IMR-90 (cell line): ENCODE measurements at regions not wholly inside any gene's neighbourhood (a gene's known extent, or its start where the extent isn't known, plus 50 kb on each side); places are given as distances from the start of the nearest gene placed in this dataset.

Experiments
- ATAC-seq: fragments of 200-7000 bp; cut with Tn5 transposase; 2 replicates; pipeline ENCODE4 v1.9.1; 2020; ENCODE audit warnings: low read depth, mild to moderate bottlenecking, moderate library complexity
- BruUV-seq: library from RNA; stranded (reverse); fragments of 400-500 nt; replicated peaks from 2 replicates; lab custom pipeline; 2021; lab: Mats Ljungman, UMichigan
- CTCF ChIA-PET: fragments of 300-600 bp; formaldehyde crosslinking; extraction: SDS; loops from one replicate; lab custom pipeline; 2021; ENCODE audit warnings: antibody characterized with exemption; lab: Yijun Ruan, JAX
- POLR2A ChIA-PET: fragments of 300-600 bp; sonication (Branson Sonifier 250); formaldehyde crosslinking; loops from one replicate; lab custom pipeline; 2022; ENCODE audit warnings: antibody characterized with exemption; ENCODE audit not compliant: unreplicated experiment; lab: Charles Lee
- DNase-seq: peaks from one replicate; pipeline ENCODE4 v3.0.0; 2013
- H2AFZ ChIP-seq: replicated peaks from 2 replicates; pipeline ENCODE3; 2013; ENCODE audit warnings: low read length, mild to moderate bottlenecking; ENCODE audit not compliant: poor library complexity
- H2AK5ac ChIP-seq: 2 replicates; pipeline ENCODE4 v1.6.1; 2013; ENCODE audit warnings: low read depth, low read length, inconsistent platforms
- H2AK9ac ChIP-seq: replicated peaks from 2 replicates; pipeline ENCODE3; 2013; ENCODE audit warnings: mild to moderate bottlenecking, low read depth, low read length, moderate library complexity; ENCODE audit not compliant: poor library complexity
- H2BK120ac ChIP-seq: 2 replicates; pipeline ENCODE4 v1.6.1; 2013; ENCODE audit warnings: low read depth, low read length, inconsistent platforms
- H2BK15ac ChIP-seq: 3 replicates; pipeline ENCODE4 v1.6.1; 2013; ENCODE audit warnings: low read depth, low read length, inconsistent platforms
- H2BK20ac ChIP-seq: 2 replicates; pipeline ENCODE4 v1.6.1; 2013; ENCODE audit warnings: low read depth, mild to moderate bottlenecking, inconsistent platforms, low read length, moderate library complexity
- H2BK5ac ChIP-seq: 2 replicates; pipeline ENCODE4 v1.6.1; 2013; ENCODE audit warnings: mild to moderate bottlenecking, low read depth, low read length, inconsistent platforms; ENCODE audit not compliant: poor library complexity, severe bottlenecking
- H3K14ac ChIP-seq: replicated peaks from 2 replicates; pipeline ENCODE4 v1.6.1; 2013; ENCODE audit warnings: low read depth, low read length, inconsistent platforms
- H3K18ac ChIP-seq: 2 replicates; pipeline ENCODE4 v1.6.1; 2013; ENCODE audit warnings: low read depth, low read length, control low read depth
- H3K23ac ChIP-seq: 2 replicates; pipeline ENCODE4 v1.6.1; 2013; ENCODE audit warnings: low read depth, low read length, inconsistent platforms
- H3K27ac ChIP-seq: 2 replicates; pipeline ENCODE4 v1.5.1; 2013; ENCODE audit warnings: mild to moderate bottlenecking, control low read depth, low read length; ENCODE audit not compliant: insufficient read depth
- H3K27me3 ChIP-seq: 2 replicates; pipeline ENCODE4 v1.6.1; 2013; ENCODE audit warnings: low read length; ENCODE audit not compliant: control insufficient read depth, insufficient read depth
- H3K36me3 ChIP-seq: 2 replicates; pipeline ENCODE4 v1.6.1; 2013; ENCODE audit warnings: low read length, mixed read lengths; ENCODE audit not compliant: control insufficient read depth, insufficient read depth
- H3K4ac ChIP-seq: 2 replicates; pipeline ENCODE4 v1.6.1; 2013; ENCODE audit warnings: low read depth, low read length, inconsistent platforms
- H3K4me1 ChIP-seq: 2 replicates; pipeline ENCODE4 v1.6.1; 2013; ENCODE audit warnings: low read length, mixed read lengths; ENCODE audit not compliant: control insufficient read depth, insufficient read depth
- H3K4me2 ChIP-seq: 2 replicates; pipeline ENCODE4 v1.6.1; 2013; ENCODE audit warnings: low read depth, mild to moderate bottlenecking, control low read depth, low read length, moderate library complexity
- H3K4me3 ChIP-seq: 2 replicates; pipeline ENCODE4 v1.5.1; 2013; ENCODE audit warnings: low read depth, mild to moderate bottlenecking, control low read depth, low read length, moderate library complexity; ENCODE audit not compliant: insufficient read depth
- H3K56ac ChIP-seq: 2 replicates; pipeline ENCODE4 v1.6.1; 2013; ENCODE audit warnings: low read length, inconsistent platforms; ENCODE audit not compliant: insufficient read depth; ENCODE audit errors: extremely low read depth
- H3K79me1 ChIP-seq, 2 experiments: 2 replicates each; pipeline ENCODE4 v1.6.1; 2013; ENCODE audit warnings: low read length in 2 of 2, inconsistent platforms in 1 of 2, low read depth in 1 of 2
- H3K9ac ChIP-seq: 2 replicates; pipeline ENCODE4 v1.6.1; 2013; ENCODE audit warnings: low read depth, low read length, control low read depth
- H3K9me1 ChIP-seq: 2 replicates; pipeline ENCODE4 v1.6.1; 2013; ENCODE audit warnings: low read length, inconsistent platforms; ENCODE audit not compliant: insufficient read depth
- H3K9me3 ChIP-seq: 2 replicates; pipeline ENCODE4 v1.6.1; 2013; ENCODE audit warnings: low read length; ENCODE audit not compliant: control insufficient read depth, insufficient read depth
- H4K20me1 ChIP-seq: 2 replicates; pipeline ENCODE4 v1.6.1; 2013; ENCODE audit warnings: low read length, inconsistent platforms; ENCODE audit not compliant: insufficient read depth
- H4K5ac ChIP-seq: 2 replicates; pipeline ENCODE4 v1.6.1; 2013; ENCODE audit warnings: mild to moderate bottlenecking, low read depth, low read length, control low read depth
- H4K8ac ChIP-seq, 2 experiments: 2 replicates each; pipeline ENCODE4 v1.6.1; 2013; ENCODE audit warnings: low read depth in 2 of 2, low read length in 2 of 2, control low read depth in 1 of 2, inconsistent platforms in 1 of 2
- H4K91ac ChIP-seq: 2 replicates; pipeline ENCODE4 v1.6.1; 2013; ENCODE audit warnings: low read depth, low read length, inconsistent platforms; ENCODE audit not compliant: insufficient read depth
- BHLHE40 ChIP-seq: fragments of 150-350 bp; IDR thresholded peaks from 2 replicates; pipeline ENCODE4 v1.6.1; 2016; ENCODE audit warnings: mild to moderate bottlenecking, low read depth, low read length
- CEBPB ChIP-seq: IDR thresholded peaks from 2 replicates; pipeline ENCODE4 v1.6.1; 2012; ENCODE audit warnings: low read depth, low read length, improper control_type of control experiment
- CHD1 ChIP-seq: IDR thresholded peaks from 2 replicates; pipeline ENCODE4 v1.6.1; 2012; ENCODE audit warnings: low read depth, low read length, improper control_type of control experiment
- FOS ChIP-seq: fragments of 150-350 bp; IDR thresholded peaks from 2 replicates; pipeline ENCODE4 v1.6.1; 2016; ENCODE audit warnings: low read depth, low read length
- MAZ ChIP-seq: IDR thresholded peaks from 2 replicates; pipeline ENCODE4 v1.6.1; 2012; ENCODE audit warnings: low read depth, mild to moderate bottlenecking, low read length, improper control_type of control experiment, moderate library complexity, borderline replicate concordance
- MXI1 ChIP-seq: IDR thresholded peaks from 2 replicates; pipeline ENCODE4 v1.6.1; 2012; ENCODE audit warnings: low read depth, mild to moderate bottlenecking, low read length, moderate library complexity, borderline replicate concordance
- NFE2L2 ChIP-seq: fragments of 150-350 bp; IDR thresholded peaks from 2 replicates; pipeline ENCODE4 v1.6.1; 2016; ENCODE audit warnings: low read depth, mild to moderate bottlenecking, low read length
- POLR2A ChIP-seq: IDR thresholded peaks from 2 replicates; pipeline ENCODE4 v1.6.1; 2012; ENCODE audit warnings: mild to moderate bottlenecking, low read depth, low read length
- RAD21 ChIP-seq: IDR thresholded peaks from 2 replicates; pipeline ENCODE4 v1.6.1; 2012; ENCODE audit warnings: low read length, improper control_type of control experiment
- RCOR1 ChIP-seq: IDR thresholded peaks from 2 replicates; pipeline ENCODE4 v1.6.1; 2012; ENCODE audit warnings: mild to moderate bottlenecking, low read length, improper control_type of control experiment; ENCODE audit not compliant: insufficient replicate concordance
- RFX5 ChIP-seq: IDR thresholded peaks from 2 replicates; pipeline ENCODE4 v1.8.0; 2012; ENCODE audit warnings: low read depth, mild to moderate bottlenecking, low read length, moderate library complexity
- SMC3 ChIP-seq: fragments of 150-350 bp; IDR thresholded peaks from 2 replicates; pipeline ENCODE4 v1.6.1; 2016; ENCODE audit warnings: low read depth, mild to moderate bottlenecking, antibody characterized with exemption, low read length, moderate library complexity
- WGBS, 2 experiments: methylation state at CpG; one replicate each; pipeline versions ENCODE4 v1.1.5 to v1.1.7; 2013; ENCODE audit warnings: missing lambda C conversion rate in 2 of 2; ENCODE audit not compliant: insufficient read length in 1 of 2; ENCODE audit errors: extremely low coverage in 2 of 2; 5-methylcytosine and 5-hydroxymethylcytosine counted together
- dilution Hi-C: fragments of 300-500 bp; cut with HindIII; formaldehyde crosslinking; loops from one replicate; pipeline ENCODE4 v1.14.3; 2018; ENCODE audit warnings: low sequenced_read_pairs; ENCODE audit not compliant: unreplicated experiment
- in situ Hi-C: fragments of 300-500 bp; cut with MboI; formaldehyde crosslinking; loops from 3 replicates; pipeline ENCODE4 v1.14.3; 2019; ENCODE audit warnings: low sequenced_read_pairs, inconsistent platforms, mixed read lengths
- intact Hi-C: fragments of 100-400 bp; cut with micrococcal nuclease; formaldehyde crosslinking; loops from 2 replicates; pipeline ENCODE4 v1.10.0; 2022
- TF ChIP-seq, protein P1 (sequence below): conservative IDR thresholded peaks from 2 replicates; pipeline ENCODE4 v1.5.1; 2012; ENCODE audit warnings: mild to moderate bottlenecking, low read depth, low read length, improper control_type of control experiment
- TF ChIP-seq, protein P2 (sequence below): fragments of 150-350 bp; IDR thresholded peaks from 2 replicates; pipeline ENCODE4 v1.6.1; 2016; ENCODE audit warnings: low read depth, mild to moderate bottlenecking, low read length, moderate library complexity, borderline replicate concordance
- TF ChIP-seq, protein P3 (sequence below): fragments of 150-350 bp; IDR thresholded peaks from 2 replicates; pipeline ENCODE4 v1.6.1; 2017; ENCODE audit warnings: mild to moderate bottlenecking, antibody characterized with exemption, low read length, low read depth

DNA sequence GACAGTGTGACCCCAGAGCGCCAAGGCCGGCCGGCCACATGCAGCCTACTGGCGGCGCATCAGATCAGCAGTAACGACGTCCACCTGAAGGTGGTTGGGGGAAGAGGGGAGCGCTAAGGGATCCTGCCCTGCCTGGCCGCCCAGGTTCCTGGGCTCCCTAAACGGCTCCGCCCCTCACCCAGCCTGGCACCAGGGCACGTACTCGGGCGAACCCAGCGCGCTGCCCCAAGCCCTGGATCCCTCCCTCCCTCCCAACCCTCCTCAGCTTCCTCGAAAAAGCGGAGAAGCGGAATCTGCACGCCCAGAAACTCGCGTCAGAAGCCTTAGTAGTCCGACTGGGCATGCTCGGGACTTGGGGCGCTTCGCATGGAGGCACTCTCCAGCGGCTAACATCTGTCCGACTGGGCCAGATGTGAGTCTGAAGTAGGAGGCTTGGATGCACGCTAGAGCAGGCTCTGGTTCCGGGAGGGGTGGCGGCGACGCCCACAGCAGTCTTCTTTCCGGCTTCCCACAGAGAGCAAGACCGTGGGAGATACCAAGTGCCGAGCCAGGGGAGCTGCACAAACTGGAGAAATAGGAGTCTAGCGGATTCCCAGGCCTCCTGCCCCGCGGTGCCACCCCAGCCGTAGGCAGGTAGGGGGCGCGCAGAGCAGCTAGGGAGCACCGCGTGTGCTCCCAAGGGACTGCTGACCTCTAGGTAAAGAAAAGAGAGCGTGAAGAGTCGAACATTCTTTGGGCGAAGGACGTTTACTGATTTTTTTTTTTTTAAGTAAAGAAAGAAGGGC is 114.3 kb upstream of the TEX13C start:
- ATAC-seq (no peak), DNase-seq (no peak)
- H4K20me1 ChIP-seq, result no peaks in the 10 kb centered on the region
- ChIA-PET POLR2A (no interaction called here), CTCF (interaction anchor here (0.6 kb wide), 1 partner anchor 100 kb away, joined by 6 read pairs; no protein-coding TSS in a partner anchor)
- dilution Hi-C loops, result no loop called here
- intact Hi-C loops, result no loop called here
- no peak overlapping the region for H2BK20ac ChIP-seq
- H3K4me1 ChIP-seq, result no peaks in the 10 kb centered on the region
- in situ Hi-C loops, result no loop called here
- H2BK120ac ChIP-seq, result no peak overlapping the region
- H3K9ac ChIP-seq, result no peak overlapping the region
- no peak overlapping the region for H3K27ac ChIP-seq
- no peak overlapping the region for H2BK15ac ChIP-seq
- H3K4ac ChIP-seq, result no peak overlapping the region
- H3K9me1 ChIP-seq, result no peaks in the 10 kb centered on the region
- no peak overlapping the region for H4K91ac ChIP-seq
- H3K4me2 ChIP-seq, result peak overlapping the region; percentile 34; the same call in 1 of the 2 replicates
- H4K8ac ChIP-seq, result no peak overlapping the region
- H3K18ac ChIP-seq, result no peak overlapping the region
- H3K4me3 ChIP-seq, result peak overlapping the region; percentile 26; the same call in 1 of the 2 replicates
- H2BK5ac ChIP-seq, result no peak overlapping the region
- no peak overlapping the region for H3K56ac ChIP-seq
- H2AK9ac ChIP-seq, result no peak overlapping the region
- H4K5ac ChIP-seq, result no peak overlapping the region
- H2AK5ac ChIP-seq, result no peak overlapping the region
- H3K36me3 ChIP-seq, result no peaks in the 10 kb centered on the region
- peaks cover 13% of the 10 kb centered on the region; the same call in 1 of the 2 replicates for H3K27me3 ChIP-seq
- no TSS peak for BruUV-seq
- 34% methylated on average over 5 of the region's 48 CpGs; no CpG with 5 or more reads in 1 of the 2 experiments for WGBS, 2 experiments
- no peaks in the 10 kb centered on the region for H3K79me1 ChIP-seq
- H2AFZ ChIP-seq, result peak overlapping the region; percentile 58
- no peaks in the 10 kb centered on the region; the same call in 1 of the 2 replicates for H3K9me3 ChIP-seq
- H3K14ac ChIP-seq, result no peak overlapping the region
- H3K23ac ChIP-seq, result no peak overlapping the region
- TF ChIP-seq RAD21 (no peak), MXI1 (no peak), NFE2L2 (no peak), RFX5 (no peak), CEBPB (no peak), CHD1 (no peak), SMC3 (no peak), RCOR1 (no peak), MAZ (no peak), POLR2A (no peak), BHLHE40 (no peak), FOS (no peak)
- TF ChIP-seq, protein P1, sequence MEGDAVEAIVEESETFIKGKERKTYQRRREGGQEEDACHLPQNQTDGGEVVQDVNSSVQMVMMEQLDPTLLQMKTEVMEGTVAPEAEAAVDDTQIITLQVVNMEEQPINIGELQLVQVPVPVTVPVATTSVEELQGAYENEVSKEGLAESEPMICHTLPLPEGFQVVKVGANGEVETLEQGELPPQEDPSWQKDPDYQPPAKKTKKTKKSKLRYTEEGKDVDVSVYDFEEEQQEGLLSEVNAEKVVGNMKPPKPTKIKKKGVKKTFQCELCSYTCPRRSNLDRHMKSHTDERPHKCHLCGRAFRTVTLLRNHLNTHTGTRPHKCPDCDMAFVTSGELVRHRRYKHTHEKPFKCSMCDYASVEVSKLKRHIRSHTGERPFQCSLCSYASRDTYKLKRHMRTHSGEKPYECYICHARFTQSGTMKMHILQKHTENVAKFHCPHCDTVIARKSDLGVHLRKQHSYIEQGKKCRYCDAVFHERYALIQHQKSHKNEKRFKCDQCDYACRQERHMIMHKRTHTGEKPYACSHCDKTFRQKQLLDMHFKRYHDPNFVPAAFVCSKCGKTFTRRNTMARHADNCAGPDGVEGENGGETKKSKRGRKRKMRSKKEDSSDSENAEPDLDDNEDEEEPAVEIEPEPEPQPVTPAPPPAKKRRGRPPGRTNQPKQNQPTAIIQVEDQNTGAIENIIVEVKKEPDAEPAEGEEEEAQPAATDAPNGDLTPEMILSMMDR, result no peak
- TF ChIP-seq, protein P2, sequence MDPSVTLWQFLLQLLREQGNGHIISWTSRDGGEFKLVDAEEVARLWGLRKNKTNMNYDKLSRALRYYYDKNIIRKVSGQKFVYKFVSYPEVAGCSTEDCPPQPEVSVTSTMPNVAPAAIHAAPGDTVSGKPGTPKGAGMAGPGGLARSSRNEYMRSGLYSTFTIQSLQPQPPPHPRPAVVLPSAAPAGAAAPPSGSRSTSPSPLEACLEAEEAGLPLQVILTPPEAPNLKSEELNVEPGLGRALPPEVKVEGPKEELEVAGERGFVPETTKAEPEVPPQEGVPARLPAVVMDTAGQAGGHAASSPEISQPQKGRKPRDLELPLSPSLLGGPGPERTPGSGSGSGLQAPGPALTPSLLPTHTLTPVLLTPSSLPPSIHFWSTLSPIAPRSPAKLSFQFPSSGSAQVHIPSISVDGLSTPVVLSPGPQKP, result no peak
- TF ChIP-seq, protein P3, sequence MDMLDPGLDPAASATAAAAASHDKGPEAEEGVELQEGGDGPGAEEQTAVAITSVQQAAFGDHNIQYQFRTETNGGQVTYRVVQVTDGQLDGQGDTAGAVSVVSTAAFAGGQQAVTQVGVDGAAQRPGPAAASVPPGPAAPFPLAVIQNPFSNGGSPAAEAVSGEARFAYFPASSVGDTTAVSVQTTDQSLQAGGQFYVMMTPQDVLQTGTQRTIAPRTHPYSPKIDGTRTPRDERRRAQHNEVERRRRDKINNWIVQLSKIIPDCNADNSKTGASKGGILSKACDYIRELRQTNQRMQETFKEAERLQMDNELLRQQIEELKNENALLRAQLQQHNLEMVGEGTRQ, result no peak
